NCI-H128 (cell line): ENCODE measurements at regions not wholly inside any gene's neighbourhood (a gene's known extent, or its start where the extent isn't known, plus 50 kb on each side); places are given as distances from the start of the nearest gene placed in this dataset.

ENCODE experiments used
- DNase-seq: peaks from one replicate; lab custom pipeline; 2025; ENCODE audit not compliant: unreplicated experiment; lab: John Stamatoyannopoulos, UW

DNA sequence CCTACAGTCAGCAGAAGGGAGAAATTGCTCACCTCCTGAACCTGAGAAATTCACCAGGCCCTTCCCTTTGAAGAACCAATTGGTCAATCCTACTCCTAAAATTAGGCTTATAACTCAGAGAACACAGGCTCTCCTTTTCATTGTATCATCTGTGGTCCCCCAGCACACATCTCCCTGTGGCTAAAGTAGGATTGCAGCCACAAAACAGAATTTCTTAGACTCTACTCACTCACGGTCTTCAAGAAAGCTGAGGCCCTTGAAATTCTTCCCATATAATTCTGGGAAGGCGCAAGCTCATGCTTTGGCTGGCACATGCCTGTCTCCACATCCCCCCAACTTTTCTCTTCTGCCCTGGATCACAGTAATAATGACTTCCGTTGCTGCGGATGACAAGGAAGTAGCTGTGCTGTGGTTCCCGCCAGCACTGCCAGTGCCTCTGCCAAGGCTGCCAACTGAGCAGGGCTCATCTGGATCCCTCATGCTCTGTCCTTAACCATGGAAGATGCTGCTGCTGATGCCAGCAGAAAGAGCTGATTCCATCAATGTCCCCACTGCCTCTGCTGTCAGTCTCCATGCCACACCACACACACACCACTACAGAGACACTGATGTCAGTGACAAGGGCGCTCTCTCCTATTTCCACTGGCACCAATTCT, 200.6 kb upstream of the POU2AF2 start:
- no peak for DNase-seq

GRCh38 chr11:111039982-111040381, 205.5 kb upstream of the POU2AF2 start:
- DNase-seq, result no peak

DNA sequence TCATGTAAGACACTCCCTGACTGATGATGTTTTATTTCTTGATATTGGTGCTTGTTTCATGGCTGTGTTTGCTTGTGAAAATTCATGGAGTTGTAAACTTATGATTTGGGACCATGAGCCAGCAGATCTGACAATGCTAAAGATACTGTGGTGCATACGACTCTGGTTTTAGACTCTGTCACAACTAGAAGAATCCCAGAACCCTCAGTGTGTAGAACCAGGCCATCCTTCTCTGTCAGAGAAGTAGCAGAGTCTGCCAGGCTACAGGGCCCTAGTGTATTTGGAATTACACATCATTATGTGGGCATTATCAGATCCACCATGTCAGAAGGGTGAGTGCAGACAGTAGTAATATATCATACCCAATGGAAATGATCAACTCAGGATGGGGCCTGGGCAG, 209.8 kb upstream of the POU2AF2 start:
- DNase-seq, result no peak

DNA sequence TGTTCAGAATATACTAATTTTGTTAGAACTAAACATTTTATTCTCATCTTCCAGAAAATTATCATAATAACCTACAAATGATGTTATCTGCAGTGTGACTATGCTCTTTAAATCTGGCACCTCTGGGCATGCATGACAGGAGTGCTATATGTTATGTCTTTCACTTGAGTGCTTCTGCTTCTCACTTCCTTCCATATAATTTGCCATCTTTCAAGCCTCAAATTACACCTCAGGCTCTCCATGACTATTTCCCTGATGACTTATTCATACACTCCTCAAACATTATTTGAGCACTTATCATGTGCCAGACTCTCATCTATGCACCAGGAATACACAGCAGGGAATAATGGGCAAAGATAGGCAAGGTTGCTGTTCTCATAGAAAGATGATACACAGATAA, 219.3 kb upstream of the POU2AF2 start:
- no peak for DNase-seq

DNA sequence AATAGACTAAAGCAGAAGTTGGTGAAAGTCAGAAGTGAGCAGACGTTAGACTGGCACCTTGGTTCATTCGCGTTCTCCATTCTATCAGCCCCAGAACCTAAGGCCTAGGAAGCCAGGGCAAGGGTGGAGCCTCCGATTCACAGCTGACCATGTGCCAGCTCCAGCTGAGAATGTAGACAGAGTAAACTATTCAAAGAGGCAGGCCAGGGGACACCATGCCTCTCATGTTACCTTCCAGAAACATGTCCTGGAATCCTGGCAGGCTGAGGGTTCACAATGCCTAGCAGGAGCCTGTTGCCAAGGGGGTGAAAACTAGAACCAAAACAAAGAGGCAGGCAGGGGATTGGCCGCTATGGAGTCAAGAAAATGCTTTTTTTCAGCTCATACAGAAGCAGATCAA, 224.4 kb upstream of the POU2AF2 start:
- no peak for DNase-seq

GRCh38 chr11:111019871-111020670, 225.5 kb upstream of the POU2AF2 start:
- no peak for DNase-seq

GRCh38 chr11:111019451-111019850, 226.1 kb upstream of the POU2AF2 start:
- DNase-seq, result no peak

DNA sequence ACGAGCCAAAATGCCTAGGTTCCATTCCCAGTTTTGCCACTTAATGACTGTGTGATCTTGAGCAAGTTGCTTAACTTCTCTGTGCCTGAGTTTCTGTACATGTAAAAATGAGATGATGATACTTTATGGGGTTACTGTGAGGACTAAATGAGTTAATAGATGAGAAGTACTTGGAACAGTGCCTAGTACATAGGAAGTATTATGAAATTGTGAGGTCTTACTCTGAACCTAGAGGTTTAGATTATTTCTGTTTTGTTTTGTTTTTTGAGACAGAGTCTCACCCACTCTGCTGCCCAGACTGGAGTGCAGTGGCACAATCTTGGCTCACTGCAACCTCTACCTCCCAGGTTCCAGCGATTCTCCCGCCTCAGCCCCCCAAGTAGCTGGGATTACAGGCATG, 227.0 kb upstream of the POU2AF2 start:
- DNase-seq, result no peak

DNA sequence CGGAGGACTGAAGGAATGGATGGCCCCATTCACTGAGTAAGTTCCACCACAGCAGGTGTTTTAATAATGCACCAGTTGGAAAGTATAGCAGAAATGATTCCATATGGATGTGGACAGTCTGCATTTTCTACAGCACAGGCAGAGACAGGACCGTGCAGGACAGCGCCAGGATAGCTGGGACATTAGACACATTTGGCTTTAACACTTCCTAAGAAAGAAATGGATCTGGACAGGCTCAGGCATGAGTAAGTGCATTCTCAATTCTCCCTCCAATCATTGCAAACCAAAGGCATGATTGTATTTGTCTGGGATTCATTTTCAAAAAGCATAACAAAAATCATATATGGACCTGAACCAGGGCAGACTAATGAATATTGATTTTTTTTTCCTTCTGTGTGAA, 233.0 kb upstream of the POU2AF2 start:
- no peak for DNase-seq

- DNase-seq, result no peak
These were observed 234.3 kb upstream of the POU2AF2 start for GRCh38 chr11:111011275-111011594.

DNA sequence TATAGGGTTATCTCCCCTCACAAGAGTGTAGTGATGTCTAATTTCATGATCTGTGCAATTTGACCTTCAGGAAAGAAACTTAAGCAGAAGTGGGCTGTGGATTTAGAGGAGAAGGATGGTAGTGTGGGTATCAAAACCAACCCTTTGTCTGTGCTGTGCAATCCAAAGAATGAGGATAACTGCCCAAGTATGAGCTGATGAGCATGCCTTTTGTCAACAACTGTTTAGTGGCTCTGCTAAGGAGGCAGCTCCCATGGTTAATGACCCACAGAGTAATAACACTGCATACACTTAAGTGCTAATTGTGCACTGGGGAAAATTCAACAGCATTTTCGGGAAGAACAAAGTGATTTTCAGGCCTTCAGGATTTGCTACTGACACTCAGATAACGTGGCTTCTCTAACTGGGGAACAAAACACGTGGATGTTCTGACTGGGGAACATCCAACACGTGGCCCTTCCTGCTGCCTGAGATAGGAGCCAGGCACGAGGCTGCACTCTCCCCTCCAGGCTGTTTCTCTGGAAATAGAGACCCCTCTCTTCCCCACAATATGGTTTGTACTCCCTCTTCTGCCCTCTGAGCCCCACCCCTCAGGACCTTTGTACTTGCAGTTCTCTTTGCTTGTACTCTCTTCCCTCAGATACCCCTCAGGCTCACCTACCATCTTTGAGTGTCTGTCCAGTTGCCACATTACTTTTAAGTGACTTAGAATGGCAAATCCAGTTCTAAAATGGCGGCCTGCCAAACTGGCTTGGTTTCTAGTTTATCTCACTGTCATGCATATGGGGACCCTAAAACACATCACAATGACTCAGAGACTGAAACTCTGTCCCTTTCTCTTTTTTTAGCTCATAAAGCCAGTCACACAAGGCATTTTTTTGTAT, 234.9 kb upstream of the POU2AF2 start:
- no peak for DNase-seq

GRCh38 chr11:111006227-111006626, 239.3 kb upstream of the POU2AF2 start:
- no peak for DNase-seq

- DNase-seq, result no peak
These were observed 243.4 kb upstream of the POU2AF2 start for GRCh38 chr11:111001986-111002611.

- DNase-seq, result no peak
These were observed 244.5 kb upstream of the POU2AF2 start for GRCh38 chr11:111001081-111001430.

DNA sequence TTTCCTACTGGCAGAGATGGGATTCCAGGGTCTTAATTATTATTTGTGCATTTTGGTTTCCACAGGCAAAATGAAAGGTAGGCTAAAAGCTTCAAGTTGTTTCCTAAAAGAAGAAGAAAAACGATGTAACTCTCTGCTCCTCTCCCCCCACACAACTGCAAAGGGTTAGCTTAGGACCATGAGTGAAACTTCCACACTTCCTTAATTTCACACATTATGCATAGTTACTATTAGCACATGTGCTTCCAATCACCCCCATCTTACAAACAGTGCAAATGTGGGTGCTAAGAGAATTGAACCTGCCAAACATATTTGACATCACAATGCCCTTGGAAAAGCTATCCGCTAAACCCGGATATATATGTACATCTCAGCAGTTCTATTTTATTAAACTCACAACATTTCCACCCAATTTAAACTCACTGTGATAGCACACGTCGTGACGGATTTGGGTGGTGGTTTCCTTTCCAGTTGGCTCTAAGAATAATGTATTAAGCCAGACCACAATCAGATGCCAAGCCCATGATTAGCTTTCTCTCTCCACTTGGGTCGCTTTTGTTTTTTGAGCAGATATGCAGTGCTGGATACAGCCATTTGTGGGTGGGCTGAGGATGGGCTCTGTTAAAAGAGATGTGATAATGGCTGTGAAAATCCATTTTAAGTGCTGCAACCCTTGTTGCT, 245.0 kb upstream of the POU2AF2 start:
- no peak for DNase-seq

DNA sequence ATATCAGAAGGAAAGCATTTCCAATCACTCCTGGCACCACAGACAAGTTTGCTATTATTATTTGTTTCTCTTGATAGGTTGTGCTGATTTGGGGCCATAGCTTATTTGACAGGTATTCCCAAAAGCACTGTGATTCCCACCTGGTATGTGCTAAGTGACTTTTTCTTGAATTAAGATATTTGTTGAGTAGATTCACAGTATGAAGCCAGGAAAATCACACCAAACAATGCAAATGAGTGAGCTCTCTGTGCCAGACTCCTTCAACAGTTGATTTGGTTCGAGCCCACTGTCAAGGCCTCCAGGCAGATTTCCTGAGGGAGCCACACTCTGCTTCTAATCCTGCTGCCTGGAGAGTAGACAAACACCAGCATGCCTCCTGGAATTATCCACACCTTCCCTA, 253.0 kb upstream of the POU2AF2 start:
- no peak for DNase-seq

- no peak for DNase-seq
These were observed 253.7 kb upstream of the POU2AF2 start for GRCh38 chr11:110991661-110992355.

DNA sequence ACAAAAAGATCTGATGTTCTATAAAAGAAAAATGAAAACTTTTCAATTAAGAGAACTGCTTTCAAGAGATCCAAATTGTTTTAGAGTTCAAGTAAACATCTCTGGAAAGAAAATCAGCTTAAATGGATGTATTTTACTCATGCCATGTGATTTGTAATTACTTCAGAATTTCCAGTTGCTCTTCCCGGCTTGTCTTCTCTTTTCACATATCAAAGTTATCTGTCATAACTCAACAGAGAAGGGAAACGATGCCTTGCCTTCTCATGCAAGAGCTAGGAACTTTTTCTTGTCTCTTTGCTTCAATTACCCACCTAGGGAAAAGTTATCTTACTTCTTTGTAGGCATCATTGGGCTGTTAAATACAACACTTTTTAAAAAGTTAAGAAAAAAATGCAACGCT, 255.2 kb upstream of the POU2AF2 start:
- no peak for DNase-seq

GRCh38 chr11:110989428-110990133, 255.9 kb upstream of the POU2AF2 start:
- no peak for DNase-seq

GRCh38 chr11:110988671-110989070, 256.9 kb upstream of the POU2AF2 start:
- no peak for DNase-seq
